Mesothelial cell of epicardium (in vitro differentiated cells): ENCODE measurements at regions not wholly inside any gene's neighbourhood (a gene's known extent, or its start where the extent isn't known, plus 50 kb on each side); places are given as distances from the start of the nearest gene placed in this dataset.

Source experiments
- DNase-seq, 2 experiments: peaks; one replicate each; pipeline ENCODE4 v3.0.0; 2021; ENCODE audit warnings: low spot score in 2 of 2; ENCODE audit not compliant: unreplicated experiment in 2 of 2
- H3K27ac Mint-ChIP-seq: 2 replicates; pipeline ENCODE4 v1.8.0; 2021; ENCODE audit warnings: mixed read lengths
- H3K27me3 Mint-ChIP-seq: 2 replicates; pipeline ENCODE4 v1.8.0; 2021; ENCODE audit warnings: low read depth, mixed read lengths
- H3K36me3 Mint-ChIP-seq: 2 replicates; pipeline ENCODE4 v1.8.0; 2021; ENCODE audit warnings: mixed read lengths
- H3K4me1 Mint-ChIP-seq: 2 replicates; pipeline ENCODE4 v1.8.0; 2021; ENCODE audit warnings: mixed read lengths
- H3K4me3 Mint-ChIP-seq: 2 replicates; pipeline ENCODE4 v1.8.0; 2021; ENCODE audit warnings: mild to moderate bottlenecking, moderate library complexity, mixed read lengths
- H3K9me3 Mint-ChIP-seq: 2 replicates; pipeline ENCODE4 v1.8.0; 2021; ENCODE audit warnings: mixed read lengths
- CTCF ChIP-seq: fragments of 200-600 bp; sonication (generic); IDR thresholded peaks from one replicate; pipeline ENCODE4 v1.5.0; 2021; ENCODE audit warnings: antibody characterized with exemption; ENCODE audit not compliant: unreplicated experiment

- Mint-ChIP-seq H3K27ac (no peak overlapping the region), H3K36me3 (no peaks in the 10 kb centered on the region), H3K4me3 (no peak overlapping the region), H3K9me3 (peaks cover 8% of the 10 kb centered on the region), H3K4me1 (peaks cover 29% of the 10 kb centered on the region), H3K27me3 (peaks cover 1% of the 10 kb centered on the region)
- DNase-seq: no peak
- TF ChIP-seq CTCF: no peak
Measured at GRCh38 chr5:36435516-36435915, 133.8 kb upstream of the RANBP3L start.

DNA sequence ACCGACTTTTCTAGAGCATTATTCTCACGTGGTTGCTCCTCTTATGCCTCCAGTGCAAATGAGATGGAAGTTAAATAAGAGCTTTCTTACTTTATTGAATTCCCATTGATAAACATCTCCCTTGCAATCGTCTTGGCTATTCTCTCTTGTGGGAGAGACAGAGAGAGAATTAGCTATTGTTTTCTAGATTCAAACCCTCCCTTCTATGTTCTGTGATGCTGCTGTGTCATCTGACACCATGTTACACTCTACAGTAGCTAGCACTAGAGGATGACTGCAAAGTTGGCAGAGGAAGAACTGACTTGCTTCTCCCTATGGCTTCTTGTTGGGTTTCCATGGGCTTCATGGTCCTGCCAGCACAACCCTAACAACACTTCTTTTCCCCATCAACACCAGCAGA lies 134.6 kb upstream of the RANBP3L start:
- H3K9me3 Mint-ChIP-seq: peaks cover under 1% of the 10 kb centered on the region
- TF ChIP-seq CTCF: no peak
- H3K36me3 Mint-ChIP-seq: no peaks in the 10 kb centered on the region
- no peaks in the 10 kb centered on the region for H3K27me3 Mint-ChIP-seq
- DNase-seq: no peak
- H3K27ac Mint-ChIP-seq: no peak overlapping the region
- H3K4me1 Mint-ChIP-seq: peaks cover 37% of the 10 kb centered on the region
- no peak overlapping the region for H3K4me3 Mint-ChIP-seq

- no peaks in the 10 kb centered on the region for H3K27me3 Mint-ChIP-seq
- TF ChIP-seq CTCF: no peak
- H3K36me3 Mint-ChIP-seq: no peaks in the 10 kb centered on the region
- H3K9me3 Mint-ChIP-seq: no peaks in the 10 kb centered on the region
- peak overlapping the region; percentile 60 for H3K27ac Mint-ChIP-seq
- H3K4me3 Mint-ChIP-seq: no peak overlapping the region
- peaks cover 58% of the 10 kb centered on the region for H3K4me1 Mint-ChIP-seq
- no peak for DNase-seq
Measured at GRCh38 chr5:36438765-36439561, 137.3 kb upstream of the RANBP3L start.

DNA sequence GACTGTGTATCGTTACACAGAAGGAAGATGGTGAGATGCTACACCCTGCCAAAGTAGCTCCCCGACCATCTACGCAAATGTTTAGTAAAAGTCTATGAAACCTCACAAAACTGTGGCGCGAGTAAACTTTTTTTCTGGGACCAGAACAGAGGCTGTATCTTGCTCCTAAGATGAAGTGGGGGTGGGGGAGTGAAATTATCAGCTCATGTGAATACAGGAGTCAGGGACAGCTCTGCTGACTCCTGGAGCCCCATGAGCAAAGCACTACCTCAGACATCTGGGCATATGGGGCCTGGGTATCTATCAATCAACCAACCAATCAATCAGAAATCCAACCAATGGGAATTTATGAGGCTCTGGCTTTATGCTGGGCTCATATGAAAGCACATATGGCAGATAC lies 138.6 kb upstream of the RANBP3L start:
- H3K9me3 Mint-ChIP-seq: no peaks in the 10 kb centered on the region
- H3K27me3 Mint-ChIP-seq: no peaks in the 10 kb centered on the region
- no peak for DNase-seq
- peaks cover 69% of the 10 kb centered on the region for H3K4me1 Mint-ChIP-seq
- H3K4me3 Mint-ChIP-seq: no peak overlapping the region
- H3K36me3 Mint-ChIP-seq: no peaks in the 10 kb centered on the region
- TF ChIP-seq CTCF: no peak
- H3K27ac Mint-ChIP-seq: peak overlapping the region; percentile 74

- Mint-ChIP-seq H3K27me3 (no peaks in the 10 kb centered on the region), H3K36me3 (no peaks in the 10 kb centered on the region), H3K9me3 (no peaks in the 10 kb centered on the region), H3K4me1 (peaks cover 72% of the 10 kb centered on the region), H3K4me3 (no peak overlapping the region), H3K27ac (peak overlapping the region; percentile 93)
- DNase-seq: no peak
- no peak for TF ChIP-seq CTCF
Measured at GRCh38 chr5:36441280-36441679, 139.6 kb upstream of the RANBP3L start.
